Stimulated activated CD8-positive, alpha-beta memory T cell treated with anti-CD3 and anti-CD28 coated beads, Interleukin-4, amount 100 ng/mL, for 24 hours (primary cell): ENCODE measurements at regions not wholly inside any gene's neighbourhood (a gene's known extent, or its start where the extent isn't known, plus 50 kb on each side); places are given as distances from the start of the nearest gene placed in this dataset.
"Not testable (repeated sequence)": the region's sequence is repeated elsewhere in the genome, so short reads cannot be mapped to it uniquely, and the experiment has no call there.

ENCODE experiments used
- DNase-seq: peaks from one replicate; pipeline ENCODE4 v3.0.0-alpha.2; 2020; ENCODE audit warnings: low read depth

DNA sequence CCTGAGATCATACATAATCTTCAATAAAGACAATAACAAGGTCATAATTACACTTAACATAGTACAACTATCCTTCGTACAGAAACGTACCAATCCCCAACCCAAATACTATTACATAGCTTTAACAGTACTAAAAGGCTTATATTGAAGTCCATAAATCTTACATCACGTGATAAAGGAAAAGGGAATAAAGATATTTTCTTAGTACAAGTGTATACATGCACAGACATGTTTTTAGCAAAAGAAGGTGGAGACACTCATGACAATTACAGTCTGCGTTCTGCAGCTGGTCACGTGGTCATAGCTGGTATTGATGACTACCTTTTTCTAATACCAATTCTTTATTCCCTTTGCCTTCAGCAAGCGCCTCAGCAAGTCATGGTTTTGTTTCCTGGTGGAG is 464.5 kb upstream of the SLITRK5 start:
- DNase-seq, result no peak

DNA sequence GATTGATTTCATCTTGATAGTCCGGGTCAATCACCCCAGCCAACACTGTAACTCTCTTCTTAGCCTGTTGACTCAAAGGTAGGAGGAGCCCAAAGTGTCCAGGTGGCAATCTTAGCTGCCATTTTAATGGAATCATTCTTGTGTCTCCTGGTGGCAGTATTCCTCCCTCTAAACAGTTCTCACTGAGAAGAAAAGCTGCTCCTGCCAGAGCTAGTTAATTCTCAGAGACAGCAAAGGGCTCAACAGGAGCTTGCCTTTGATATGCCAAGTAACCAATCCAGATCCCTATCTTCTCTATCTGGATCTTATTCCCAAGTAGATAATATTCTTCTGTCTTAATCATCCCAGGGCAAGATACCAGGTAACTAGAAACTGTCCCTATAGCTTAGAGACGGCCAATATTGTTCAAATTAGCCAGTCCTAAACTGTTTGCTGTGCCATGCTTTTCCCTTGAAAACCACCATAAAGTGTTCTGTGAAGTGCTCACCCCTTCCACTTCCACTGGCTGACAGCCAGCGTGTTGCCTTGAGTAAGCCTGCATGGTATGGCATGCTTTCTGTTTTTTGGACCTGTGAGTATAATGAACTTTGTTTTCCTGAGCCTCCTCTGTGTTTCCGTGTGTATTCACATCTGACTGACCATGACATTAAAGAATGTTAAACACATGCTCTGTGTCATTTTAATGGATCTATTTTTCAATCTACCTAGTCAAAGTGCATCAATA is 463.7 kb upstream of the SLITRK5 start:
- DNase-seq, result no peak

DNA sequence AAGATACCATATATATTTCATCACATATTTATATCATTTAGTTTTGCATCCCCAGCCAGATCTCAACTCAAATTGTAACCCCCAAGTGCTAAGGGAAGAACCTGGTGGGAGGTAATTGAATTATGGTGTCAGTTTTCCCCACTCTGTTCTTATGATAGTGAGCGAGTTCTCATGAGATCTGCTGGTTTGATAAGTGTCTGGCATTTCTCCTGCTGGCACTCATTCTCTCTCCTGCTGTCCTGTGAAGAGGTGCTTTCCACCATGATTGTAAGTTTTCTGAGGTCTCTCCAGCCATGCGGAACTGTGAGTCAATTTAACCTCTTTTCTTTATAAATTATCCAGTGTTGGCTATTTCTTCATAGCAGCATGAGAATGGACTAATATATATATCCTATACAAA is 462.5 kb upstream of the SLITRK5 start:
- no peak for DNase-seq

DNA sequence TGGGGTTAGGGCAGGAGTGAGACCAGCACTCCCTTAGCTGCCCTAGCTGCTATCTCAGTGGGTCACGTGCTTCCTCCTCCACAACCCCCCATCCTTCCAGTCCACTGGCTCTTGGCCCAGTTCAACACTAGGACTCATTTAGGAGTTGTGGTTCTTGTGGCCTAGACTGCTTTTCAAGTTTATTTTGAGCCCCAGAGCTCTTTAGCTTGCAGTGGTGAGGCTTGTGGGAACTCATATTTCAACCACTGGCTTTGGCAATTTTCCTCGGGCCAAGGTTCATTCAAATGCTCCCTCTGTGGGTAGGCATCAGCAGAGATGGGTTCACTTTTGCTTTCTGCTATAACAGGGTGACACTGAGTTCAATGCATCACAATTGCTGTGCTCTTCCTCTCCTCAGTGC is 436.2 kb upstream of the SLITRK5 start:
- DNase-seq, result no peak

DNA sequence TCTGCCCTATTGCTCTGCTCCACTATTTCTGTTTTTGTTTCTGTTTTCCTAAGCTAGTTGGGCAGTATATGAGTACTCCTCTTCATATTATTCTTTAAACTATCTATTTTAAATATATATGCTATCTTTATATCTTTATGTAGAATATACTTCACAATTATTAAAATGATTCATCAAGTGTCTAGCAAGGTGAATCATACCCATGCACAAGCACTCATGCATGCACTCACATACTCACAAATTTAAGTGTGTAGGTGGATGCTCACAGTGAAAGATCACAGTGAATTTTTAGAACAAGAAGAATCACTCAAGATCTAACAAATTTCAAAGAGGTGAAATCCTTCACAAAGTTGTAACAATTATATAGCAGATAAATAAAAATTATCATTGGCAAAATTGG is 435.6 kb upstream of the SLITRK5 start:
- no peak for DNase-seq

DNA sequence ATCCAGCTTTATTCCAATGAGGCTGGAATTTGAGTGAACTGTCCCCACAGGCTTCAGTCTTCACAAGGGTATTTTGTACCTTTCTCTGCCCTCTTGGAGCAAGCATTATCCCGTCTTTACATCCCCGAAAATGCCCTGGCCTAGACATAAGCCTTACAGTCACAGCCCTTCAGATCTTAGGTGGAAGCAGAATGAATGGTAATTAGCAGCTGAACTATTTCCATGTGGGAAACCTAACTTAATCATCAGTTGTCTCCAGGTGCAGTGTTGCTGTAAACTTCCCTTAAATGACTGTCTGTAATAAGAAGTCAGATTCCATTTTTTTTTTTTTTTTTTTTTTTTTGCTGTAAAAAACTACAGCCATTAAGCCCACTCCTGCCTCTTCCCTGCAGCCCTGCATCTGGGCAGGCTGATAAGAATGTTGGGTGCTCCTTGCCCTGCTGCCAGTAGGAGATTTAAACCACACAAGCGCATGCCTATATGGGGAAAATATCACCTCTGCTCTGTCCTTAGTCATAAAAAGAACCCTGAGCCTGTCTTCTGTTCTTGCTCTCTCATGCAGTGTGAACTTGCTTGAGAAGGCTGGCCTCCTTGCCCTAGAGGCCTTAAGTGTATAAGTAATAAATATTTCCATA is 426.8 kb upstream of the SLITRK5 start:
- no peak for DNase-seq

DNA sequence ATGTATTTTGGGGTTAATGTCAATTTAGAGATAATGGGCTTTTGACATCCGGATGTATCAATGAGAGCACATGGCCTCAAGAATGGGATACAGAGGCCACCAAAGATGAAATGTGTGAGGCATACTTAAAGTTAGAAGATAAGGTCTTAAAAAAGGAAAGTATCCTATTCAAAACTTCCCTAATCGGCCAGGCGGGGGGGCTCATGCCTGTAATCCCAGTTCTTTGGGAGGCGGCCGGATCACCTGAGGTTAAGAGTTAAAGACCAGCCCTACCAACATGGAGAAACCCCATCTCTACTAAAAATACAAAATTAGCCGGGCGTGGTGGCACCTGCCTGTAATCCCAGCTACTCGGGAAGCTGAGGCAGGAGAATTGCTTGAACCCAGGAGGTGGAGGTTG is 421.3 kb upstream of the SLITRK5 start:
- not testable (repeated sequence) for DNase-seq

DNA sequence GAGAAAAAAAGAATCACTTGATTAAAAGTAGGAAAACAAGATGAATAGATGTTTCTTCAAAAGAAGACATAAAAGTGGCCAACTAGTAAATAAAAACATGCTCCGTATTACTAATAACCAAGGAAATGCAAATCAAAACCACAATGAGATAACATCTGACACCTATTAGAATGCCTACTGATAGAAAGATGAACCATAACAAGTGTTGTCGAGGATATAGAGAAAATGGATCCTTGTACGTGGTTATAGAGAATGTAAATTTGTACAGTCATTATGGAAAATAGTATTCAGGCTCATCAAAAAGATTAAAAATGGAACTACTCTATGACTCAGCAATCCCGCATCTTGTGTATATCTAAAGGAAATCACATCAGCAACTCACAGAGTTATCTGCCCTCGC is 415.8 kb upstream of the SLITRK5 start:
- no peak for DNase-seq

DNA sequence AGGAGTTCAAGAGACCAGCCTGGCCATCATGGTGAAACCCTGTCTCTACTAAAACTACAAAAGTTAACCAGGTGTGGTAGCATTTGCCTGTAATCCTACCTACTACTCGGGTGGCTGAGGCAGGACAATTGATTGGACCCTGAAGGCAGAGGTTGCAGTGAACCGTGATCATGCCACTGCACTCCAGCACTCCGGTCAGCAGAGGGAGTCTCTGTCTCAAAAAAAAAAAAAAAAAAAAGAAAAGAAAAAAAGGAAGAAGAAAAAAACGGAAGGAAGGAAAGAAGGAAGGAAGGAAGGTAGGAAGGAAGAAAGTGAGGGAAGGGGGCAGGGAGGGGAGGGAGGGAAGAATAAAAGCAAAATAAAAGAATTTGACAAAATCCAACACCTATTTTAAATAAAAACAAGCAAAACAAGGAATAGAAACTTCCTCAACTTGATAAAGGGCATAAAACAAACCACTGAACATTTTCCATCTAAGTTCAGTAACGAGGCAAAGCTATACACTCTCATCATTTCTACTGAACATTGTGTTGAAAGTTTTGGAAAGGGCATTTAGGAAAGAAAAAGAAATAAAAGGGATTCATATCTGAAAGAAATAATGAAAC is 411.6 kb upstream of the SLITRK5 start:
- DNase-seq, result no peak

DNA sequence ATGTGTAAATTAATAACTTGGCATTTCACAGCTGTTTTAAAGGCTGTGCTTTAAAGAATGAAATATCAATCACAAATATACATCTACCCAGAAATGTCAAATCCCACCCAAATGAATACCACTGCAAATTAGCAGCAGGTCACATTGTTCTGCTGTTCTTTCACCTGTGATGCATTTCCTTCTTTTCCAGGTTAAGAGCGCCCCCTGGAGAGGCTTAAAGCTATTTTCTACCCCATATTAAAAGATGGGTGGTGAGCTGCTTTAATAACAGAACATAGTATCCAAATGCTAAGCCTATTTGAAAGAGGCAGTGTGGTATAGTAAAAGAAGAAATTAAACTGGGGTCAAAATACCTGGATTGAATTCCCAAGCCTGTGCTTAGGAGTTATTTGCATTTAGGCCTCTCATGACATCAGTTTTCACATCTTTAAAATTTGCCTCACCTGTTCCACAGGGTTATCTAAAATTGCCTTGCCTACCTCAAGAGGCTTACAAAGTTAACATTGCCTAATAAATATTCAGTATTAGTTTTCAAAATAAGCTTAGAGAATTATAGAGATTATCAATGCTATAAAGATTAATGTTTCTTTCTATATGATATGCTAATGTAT is 396.9 kb upstream of the SLITRK5 start:
- peak; percentile 1 for DNase-seq

DNA sequence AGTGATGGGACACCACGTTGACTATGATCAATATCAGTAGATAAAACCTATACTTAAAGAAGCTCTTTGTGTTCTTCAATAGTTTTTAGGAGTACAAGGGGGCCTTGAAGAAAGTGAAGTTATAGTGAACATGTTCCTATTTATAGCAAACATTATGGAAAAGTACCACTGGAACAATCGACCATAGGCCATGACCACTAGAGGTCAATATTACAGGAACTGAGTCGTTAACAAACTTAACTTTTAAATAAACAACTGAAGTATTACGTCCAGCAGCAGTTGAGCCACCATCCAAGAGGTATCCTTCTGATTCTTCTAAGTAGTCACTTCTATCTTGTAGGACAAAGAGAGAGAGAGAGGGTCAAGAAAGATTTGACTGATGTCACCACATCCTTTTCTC is 391.0 kb upstream of the SLITRK5 start:
- no peak for DNase-seq

DNA sequence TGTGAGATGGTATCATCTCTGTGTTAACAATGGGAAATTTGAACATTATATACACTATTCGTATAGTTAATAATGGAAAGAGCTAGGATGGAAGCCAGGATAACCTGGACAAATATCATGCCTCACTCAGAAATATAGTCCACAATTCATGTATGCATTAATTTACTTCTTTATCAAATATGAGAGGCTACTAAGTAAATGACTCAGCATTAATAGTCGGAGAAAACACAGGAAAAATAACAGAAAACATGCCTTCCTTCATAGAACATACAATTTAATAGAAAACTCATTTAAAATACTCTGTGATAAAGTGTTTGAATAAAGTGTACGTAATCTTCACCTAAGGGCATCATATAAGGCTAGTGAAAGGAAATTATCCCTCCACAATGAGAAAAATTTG is 383.4 kb upstream of the SLITRK5 start:
- no peak for DNase-seq

DNA sequence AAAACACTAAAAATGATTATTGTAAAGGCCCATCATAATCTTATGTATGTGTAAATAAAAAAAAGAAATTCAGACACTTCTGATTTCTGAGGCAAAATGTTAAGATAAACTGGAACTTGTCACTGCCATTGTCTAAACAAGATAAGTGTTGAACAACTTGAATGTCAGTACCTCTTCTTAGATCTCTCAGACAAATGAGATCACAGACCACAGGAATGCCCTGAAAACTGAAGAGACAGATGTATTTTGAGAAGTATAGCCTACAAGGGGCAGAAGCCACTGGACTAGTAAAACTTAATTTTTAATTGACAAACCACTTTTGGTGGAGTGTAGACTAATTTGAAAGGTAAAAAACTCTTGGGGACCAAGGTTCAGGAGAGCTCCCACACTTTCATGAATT is 375.5 kb upstream of the SLITRK5 start:
- no peak for DNase-seq

DNA sequence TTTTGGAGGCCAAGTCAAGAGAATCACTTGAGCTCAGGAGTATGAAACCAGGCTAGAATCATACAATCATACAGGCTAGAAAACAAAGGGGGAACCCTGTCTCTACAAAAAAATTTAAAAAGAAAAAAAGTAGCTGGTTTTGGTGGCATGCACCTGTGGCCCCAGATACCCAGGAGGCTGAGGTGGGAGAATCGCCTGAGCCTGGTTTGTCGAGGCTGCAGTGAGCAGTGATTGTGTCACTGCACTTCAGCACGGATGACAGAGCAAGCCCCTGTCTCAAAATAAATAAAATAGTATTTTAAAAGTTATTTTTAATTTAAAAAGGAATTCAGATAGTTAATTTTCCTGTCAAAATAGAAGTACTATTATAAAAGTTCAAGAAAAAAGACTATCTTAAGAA is 369.1 kb upstream of the SLITRK5 start:
- no peak for DNase-seq

DNA sequence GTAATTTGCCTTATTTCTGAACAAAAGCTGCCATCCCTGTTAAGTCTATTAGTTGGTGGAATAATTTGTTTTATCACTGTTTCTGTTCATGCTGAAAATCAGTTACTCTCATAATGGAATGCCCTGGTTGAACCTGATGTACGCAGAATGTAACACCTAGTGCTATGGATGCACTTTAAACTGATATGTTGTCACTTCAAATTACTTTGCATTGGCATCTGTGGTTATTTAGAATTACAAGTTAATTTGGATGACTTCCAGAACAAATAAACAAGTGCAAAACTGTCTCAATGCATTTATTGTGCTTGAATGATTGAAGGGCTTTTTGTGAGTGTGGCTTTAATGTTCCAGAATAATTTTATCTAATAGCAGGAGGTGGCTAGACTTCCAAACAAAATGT is 368.2 kb upstream of the SLITRK5 start:
- no peak for DNase-seq

DNA sequence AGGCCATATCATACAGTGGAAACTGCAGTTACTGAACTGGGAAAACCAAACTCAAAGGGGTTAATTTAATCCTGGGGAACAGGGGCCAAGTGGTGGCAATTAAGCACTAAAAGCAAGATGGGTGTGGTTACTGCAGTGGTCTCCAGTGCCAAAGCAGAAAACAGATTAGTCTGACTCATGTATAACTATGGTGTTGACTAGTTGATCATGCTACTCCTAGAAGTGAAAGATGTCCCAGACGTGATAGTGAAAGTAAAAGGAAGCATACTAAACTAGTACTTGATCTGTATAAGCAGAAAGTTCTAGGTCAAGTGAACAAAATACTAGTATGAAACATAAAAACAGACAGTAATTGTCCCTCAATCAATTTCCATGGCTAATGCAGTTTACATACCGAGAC is 360.0 kb upstream of the SLITRK5 start:
- no peak for DNase-seq

DNA sequence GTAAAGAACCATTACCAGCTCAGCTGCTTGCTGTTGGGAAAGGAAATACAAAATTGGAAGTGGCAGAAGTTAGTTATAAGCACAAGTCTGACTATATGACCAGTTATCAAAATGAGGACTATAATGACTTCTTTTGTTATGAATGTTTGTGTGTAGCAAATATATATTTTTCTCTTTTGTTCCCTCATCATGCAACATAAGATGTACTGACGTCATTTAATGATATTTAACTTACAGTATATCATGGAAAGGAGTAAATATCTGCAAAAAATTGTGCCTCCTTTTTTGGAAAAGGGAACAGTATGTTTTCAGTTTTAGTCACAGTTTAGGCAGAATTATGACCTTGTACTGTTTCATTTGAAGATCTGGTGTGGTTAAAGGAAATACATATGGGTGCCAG is 356.3 kb upstream of the SLITRK5 start:
- no peak for DNase-seq

DNA sequence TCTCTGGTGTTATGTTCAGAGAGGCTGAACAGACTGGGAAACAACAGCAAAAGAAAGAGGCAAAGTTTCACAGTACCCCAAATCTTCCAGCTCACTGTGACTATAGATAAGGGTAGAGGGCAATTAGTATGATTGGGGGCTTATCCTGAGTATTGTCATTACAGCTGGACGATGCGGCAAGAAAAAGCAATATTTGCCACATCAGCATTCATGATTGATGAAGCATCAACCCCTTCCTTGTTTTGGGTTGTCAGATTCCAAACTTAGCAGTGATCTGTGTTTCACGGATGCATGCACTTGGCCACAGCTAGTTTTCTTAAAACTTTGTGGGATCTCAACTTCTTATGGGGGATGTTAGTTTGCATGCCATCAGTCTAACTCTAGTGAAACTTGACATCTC is 348.8 kb upstream of the SLITRK5 start:
- no peak for DNase-seq

DNA sequence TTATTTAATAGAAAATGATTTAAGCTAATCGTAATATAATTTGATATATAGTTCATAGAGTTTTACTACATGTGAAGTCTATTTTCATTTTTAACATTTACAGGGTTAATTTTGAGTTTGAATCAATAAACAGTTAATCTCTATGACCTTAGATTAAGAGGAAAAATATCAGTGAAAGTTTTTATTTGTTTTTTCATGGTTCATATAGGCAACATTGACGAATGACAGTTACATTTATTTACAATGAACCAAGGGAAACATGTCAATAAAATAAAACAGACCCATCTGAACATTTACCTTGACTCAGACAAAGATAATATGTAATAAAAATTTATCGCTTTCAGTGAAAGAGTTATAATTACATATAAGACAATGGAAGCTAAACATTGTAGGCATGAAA is 346.6 kb upstream of the SLITRK5 start:
- DNase-seq, result no peak

DNA sequence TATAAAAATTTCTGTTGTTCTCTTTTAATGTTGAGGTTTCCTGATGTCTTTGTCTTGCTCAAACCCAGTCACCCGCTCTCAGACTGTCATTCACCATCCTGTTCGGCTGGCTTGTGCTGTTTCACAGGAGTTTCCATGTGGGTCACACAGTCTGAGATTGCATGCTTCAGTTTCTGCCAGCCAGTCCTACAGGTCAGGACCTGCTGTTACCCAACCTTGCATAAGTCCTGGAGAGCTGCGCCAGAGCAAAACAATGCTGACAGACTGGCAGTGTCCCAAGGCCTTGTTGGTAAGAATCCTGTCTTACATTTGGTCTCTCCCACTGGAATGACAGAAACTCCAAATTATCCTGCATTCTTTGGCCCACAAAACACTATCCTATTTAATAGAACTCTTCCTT is 340.0 kb upstream of the SLITRK5 start:
- DNase-seq, result no peak

DNA sequence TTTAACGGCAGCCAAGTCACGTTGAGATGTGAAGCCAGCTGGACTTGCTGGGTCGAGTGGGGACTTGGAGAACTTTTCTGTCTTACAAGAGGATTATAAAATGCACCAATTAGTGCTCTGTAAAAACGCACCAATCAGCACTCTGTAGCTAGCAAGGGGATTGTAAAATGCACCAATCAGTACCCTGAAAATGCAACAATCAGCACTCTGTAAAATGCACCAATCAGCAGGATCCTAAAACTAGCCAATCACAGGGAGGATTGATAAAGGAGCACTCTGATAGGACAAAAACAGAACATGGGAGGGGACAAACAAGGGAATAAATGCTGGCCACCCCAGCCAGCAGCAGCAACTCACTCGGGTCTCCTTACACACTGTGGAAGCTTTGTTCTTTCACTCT is 337.6 kb upstream of the SLITRK5 start:
- no peak for DNase-seq

DNA sequence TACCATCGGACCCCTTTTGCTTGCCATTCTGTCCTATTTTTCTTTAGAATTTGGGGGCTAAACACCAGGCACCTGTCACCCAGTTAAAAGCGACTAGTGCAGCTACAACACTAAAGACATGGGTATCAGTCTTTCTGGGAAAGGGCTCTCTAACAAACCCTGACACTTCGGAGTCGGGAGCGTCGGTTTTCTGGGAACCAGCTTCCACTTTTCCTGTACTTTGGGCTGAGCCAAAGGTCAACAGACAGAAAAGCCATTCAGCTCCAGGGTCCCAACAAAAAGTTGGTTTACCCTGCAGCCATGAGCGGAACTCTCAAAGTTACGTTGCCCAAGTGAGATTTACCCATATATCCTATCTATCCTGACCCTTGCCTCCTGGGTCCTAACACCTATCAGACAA is 337.0 kb upstream of the SLITRK5 start:
- no peak for DNase-seq

DNA sequence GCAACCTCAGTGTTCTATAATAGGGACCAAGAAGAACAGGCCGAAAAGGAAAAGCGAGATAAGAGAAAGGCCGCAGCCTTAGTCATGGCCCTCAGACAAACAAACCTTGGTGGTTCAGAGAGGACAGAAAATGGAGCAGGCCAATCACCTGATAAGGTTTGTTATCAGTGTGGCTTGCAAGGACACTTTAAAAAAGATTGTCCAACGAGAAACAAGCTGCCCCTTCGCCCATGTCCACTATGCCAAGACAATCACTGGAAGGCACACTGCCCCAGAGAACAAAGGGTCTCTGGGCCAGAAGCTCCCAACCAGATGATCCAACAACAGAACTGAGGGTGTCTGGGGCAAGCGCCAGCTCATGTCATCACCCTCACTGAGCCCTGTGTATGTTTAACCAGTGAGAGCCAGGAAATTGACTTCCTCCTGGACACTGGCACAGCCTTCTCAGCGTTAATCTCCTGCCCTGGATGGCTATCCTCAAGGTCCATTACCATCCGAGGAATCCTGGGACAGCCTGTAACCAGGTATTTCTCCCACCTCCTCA is 334.8 kb upstream of the SLITRK5 start:
- DNase-seq, result not testable (repeated sequence)
